CD14-positive monocyte (primary cell): ENCODE measurements at regions not wholly inside any gene's neighbourhood (a gene's known extent, or its start where the extent isn't known, plus 50 kb on each side); places are given as distances from the start of the nearest gene placed in this dataset.
A peak's percentile ranks its signal among the peaks of the same experiment; 100 is the strongest.

Experiments used
- DNase-seq, 3 donors: peaks; one replicate each; pipeline ENCODE4 v3.0.0-alpha.2; 2011 to 2022
- H2AFZ ChIP-seq: 2 replicates; pipeline ENCODE4 v1.6.0; 2012; ENCODE audit warnings: mild to moderate bottlenecking, low read depth, low read length, inconsistent platforms; ENCODE audit not compliant: insufficient read depth, poor library complexity, severe bottlenecking
- H3K27ac ChIP-seq, 2 donors: 1 replicate in 1 of 2; 2 replicates in 1 of 2; pipeline ENCODE4 v1.5.1; 2012 to 2013; ENCODE audit warnings: low read length in 2 of 2, control low read depth in 1 of 2, inconsistent platforms in 1 of 2, low read depth in 1 of 2, mild to moderate bottlenecking in 1 of 2
- H3K27me3 ChIP-seq, 2 donors: one replicate each; pipeline versions ENCODE4 v1.6.0 to v1.6.1; 2011 to 2013; ENCODE audit warnings: low read length in 2 of 2; ENCODE audit not compliant: control insufficient read depth in 2 of 2, insufficient read depth in 2 of 2
- H3K36me3 ChIP-seq, 2 donors: replicated peaks in 1 of 2; 1 replicate in 1 of 2; 2 replicates in 1 of 2; pipeline versions ENCODE4 v1.5.1 to v1.6.1; 2012 to 2013; ENCODE audit warnings: low read length in 2 of 2, control low read depth in 1 of 2, inconsistent platforms in 1 of 2, mild to moderate bottlenecking in 1 of 2; ENCODE audit not compliant: insufficient read depth in 2 of 2, control insufficient read depth in 1 of 2
- H3K4me1 ChIP-seq, 2 donors: 1 replicate in 1 of 2; 2 replicates in 1 of 2; pipeline versions ENCODE4 v1.5.1 to v1.6.1; 2012 to 2013; ENCODE audit warnings: low read length in 2 of 2, control low read depth in 1 of 2, inconsistent platforms in 1 of 2, mild to moderate bottlenecking in 1 of 2, moderate library complexity in 1 of 2; ENCODE audit not compliant: insufficient read depth in 2 of 2, control insufficient read depth in 1 of 2
- H3K4me2 ChIP-seq: replicated peaks from 2 replicates; pipeline ENCODE3; 2012; ENCODE audit warnings: low read length, moderate library complexity, mild to moderate bottlenecking; ENCODE audit not compliant: poor library complexity, severe bottlenecking; ENCODE audit errors: extremely low read depth
- H3K4me3 ChIP-seq, 3 experiments: fragments of 200-600 bp in 1 of 3; sonication (generic) in 1 of 3; replicated peaks in 1 of 3; 1 replicate in 2 of 3; 2 replicates in 1 of 3; pipeline ENCODE4 v1.5.1; 2011 to 2013; ENCODE audit warnings: low read length in 3 of 3, mild to moderate bottlenecking in 3 of 3, control low read depth in 2 of 3, low read depth in 2 of 3, inconsistent platforms in 1 of 3, moderate library complexity in 1 of 3
- H3K79me2 ChIP-seq: 2 replicates; pipeline ENCODE4 v1.6.0; 2012; ENCODE audit warnings: mild to moderate bottlenecking, control low read depth, inconsistent platforms, low read length, moderate library complexity; ENCODE audit not compliant: insufficient read depth
- H3K9ac ChIP-seq: 2 replicates; pipeline ENCODE4 v1.6.0; 2017; ENCODE audit warnings: low read length, mild to moderate bottlenecking; ENCODE audit not compliant: insufficient read depth, poor library complexity, severe bottlenecking
- H3K9me3 ChIP-seq, 2 donors: replicated peaks in 1 of 2; 1 replicate in 1 of 2; 2 replicates in 1 of 2; pipeline versions ENCODE4 v1.5.1 to v1.6.1; 2012 to 2013; ENCODE audit warnings: low read length in 2 of 2, control low read depth in 1 of 2; ENCODE audit not compliant: control insufficient read depth in 1 of 2, insufficient read depth in 1 of 2
- H4K20me1 ChIP-seq: 2 replicates; pipeline ENCODE4 v1.6.0; 2012; ENCODE audit warnings: mild to moderate bottlenecking, low read length, control low read depth, moderate library complexity; ENCODE audit not compliant: insufficient read depth
- H3K27ac Mint-ChIP-seq, 7 donors: one replicate each; pipeline ENCODE4 v1.8.0; 2020; ENCODE audit warnings: mild to moderate bottlenecking in 7 of 7, mixed read lengths in 7 of 7, moderate library complexity in 6 of 7, inconsistent platforms in 2 of 7
- H3K27me3 Mint-ChIP-seq, 3 donors: one replicate each; pipeline ENCODE4 v1.8.0; 2021 to 2022; ENCODE audit warnings: low read depth in 3 of 3, mild to moderate bottlenecking in 3 of 3, mixed read lengths in 3 of 3, moderate library complexity in 3 of 3, inconsistent platforms in 1 of 3
- H3K36me3 Mint-ChIP-seq, 2 donors: one replicate each; pipeline ENCODE4 v1.8.0; 2020; ENCODE audit warnings: mixed read lengths in 2 of 2, inconsistent platforms in 1 of 2, mild to moderate bottlenecking in 1 of 2
- H3K4me1 Mint-ChIP-seq: one replicate; pipeline ENCODE4 v1.8.0; 2020; ENCODE audit warnings: mild to moderate bottlenecking, mixed read lengths
- H3K4me3 Mint-ChIP-seq, 2 donors: one replicate each; pipeline ENCODE4 v1.8.0; 2020; ENCODE audit warnings: mild to moderate bottlenecking in 2 of 2, mixed read lengths in 2 of 2, moderate library complexity in 1 of 2
- H3K9me3 Mint-ChIP-seq, 7 donors: one replicate each; pipeline ENCODE4 v1.8.0; 2020 to 2022; ENCODE audit warnings: mixed read lengths in 7 of 7, mild to moderate bottlenecking in 6 of 7, moderate library complexity in 6 of 7, inconsistent platforms in 2 of 7
- WGBS: methylation state at CpG from one replicate; pipeline ENCODE4 v1.1.5; 2013; ENCODE audit warnings: missing lambda C conversion rate; ENCODE audit not compliant: insufficient coverage; 5-methylcytosine and 5-hydroxymethylcytosine counted together
- intact Hi-C, 2 donors: fragments of 100-400 bp; cut with micrococcal nuclease; formaldehyde crosslinking; loops; one replicate each; pipeline versions ENCODE4 v1.15.0 to v1.15.1; 2023
- TF ChIP-seq, protein P1 (sequence below): fragments of 200-600 bp; IDR thresholded peaks from one replicate; pipeline ENCODE4 v1.8.0; 2022; ENCODE audit warnings: antibody characterized with exemption, mild to moderate bottlenecking

GRCh38 chr13:50699874-50700663 lies 143.4 kb downstream of the DLEU7 start:
- H3K27me3 ChIP-seq: no peaks in the 10 kb centered on the region
- H3K36me3 Mint-ChIP-seq: no peaks in the 10 kb centered on the region
- H4K20me1 ChIP-seq: no peaks in the 10 kb centered on the region
- no peak overlapping the region for H3K4me3 ChIP-seq
- H3K4me1 ChIP-seq: no peaks in the 10 kb centered on the region
- H3K4me3 Mint-ChIP-seq: no peak overlapping the region
- 100% methylated on average over 1 of the region's 4 CpGs for WGBS
- H3K27me3 Mint-ChIP-seq: no peaks in the 10 kb centered on the region
- TF ChIP-seq, protein P1, sequence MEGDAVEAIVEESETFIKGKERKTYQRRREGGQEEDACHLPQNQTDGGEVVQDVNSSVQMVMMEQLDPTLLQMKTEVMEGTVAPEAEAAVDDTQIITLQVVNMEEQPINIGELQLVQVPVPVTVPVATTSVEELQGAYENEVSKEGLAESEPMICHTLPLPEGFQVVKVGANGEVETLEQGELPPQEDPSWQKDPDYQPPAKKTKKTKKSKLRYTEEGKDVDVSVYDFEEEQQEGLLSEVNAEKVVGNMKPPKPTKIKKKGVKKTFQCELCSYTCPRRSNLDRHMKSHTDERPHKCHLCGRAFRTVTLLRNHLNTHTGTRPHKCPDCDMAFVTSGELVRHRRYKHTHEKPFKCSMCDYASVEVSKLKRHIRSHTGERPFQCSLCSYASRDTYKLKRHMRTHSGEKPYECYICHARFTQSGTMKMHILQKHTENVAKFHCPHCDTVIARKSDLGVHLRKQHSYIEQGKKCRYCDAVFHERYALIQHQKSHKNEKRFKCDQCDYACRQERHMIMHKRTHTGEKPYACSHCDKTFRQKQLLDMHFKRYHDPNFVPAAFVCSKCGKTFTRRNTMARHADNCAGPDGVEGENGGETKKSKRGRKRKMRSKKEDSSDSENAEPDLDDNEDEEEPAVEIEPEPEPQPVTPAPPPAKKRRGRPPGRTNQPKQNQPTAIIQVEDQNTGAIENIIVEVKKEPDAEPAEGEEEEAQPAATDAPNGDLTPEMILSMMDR: no peak
- no peak overlapping the region for H3K27ac Mint-ChIP-seq
- H3K27ac ChIP-seq: no peak overlapping the region
- peaks cover 0 to 4% of the 10 kb centered on the region in 2 donors for H3K9me3 ChIP-seq
- H3K4me2 ChIP-seq: no peak overlapping the region
- H3K79me2 ChIP-seq: no peaks in the 10 kb centered on the region
- H3K9me3 Mint-ChIP-seq: peaks cover 0 to 9% (median 4%) of the 10 kb centered on the region in 7 donors
- H3K4me1 Mint-ChIP-seq: no peaks in the 10 kb centered on the region
- peak overlapping the region; percentile 38 for H2AFZ ChIP-seq
- H3K36me3 ChIP-seq: no peaks in the 10 kb centered on the region
- no peak overlapping the region for H3K9ac ChIP-seq
- DNase-seq: no peak
- intact Hi-C loops: no loop called here

- Mint-ChIP-seq H3K9me3 (peaks cover 0 to 8% (median 4%) of the 10 kb centered on the region in 7 donors), H3K4me1 (no peaks in the 10 kb centered on the region), H3K36me3 (no peaks in the 10 kb centered on the region), H3K27ac (no peak overlapping the region), H3K4me3 (no peak overlapping the region), H3K27me3 (no peaks in the 10 kb centered on the region)
- Histone ChIP-seq H3K36me3 (no peaks in the 10 kb centered on the region), H3K27ac (no peak overlapping the region), H3K4me2 (no peak overlapping the region), H4K20me1 (no peaks in the 10 kb centered on the region), H3K27me3 (no peaks in the 10 kb centered on the region), H3K9me3 (peaks cover 0 to 4% of the 10 kb centered on the region in 2 donors), H3K9ac (no peak overlapping the region), H3K4me3 (no peak overlapping the region), H2AFZ (peak overlapping the region; percentile 38), H3K79me2 (no peaks in the 10 kb centered on the region), H3K4me1 (no peaks in the 10 kb centered on the region)
- no CpG with 5 or more reads among the region's 1 CpG for WGBS
- DNase-seq: no peak
- intact Hi-C loops: no loop called here
- TF ChIP-seq, protein P1: no peak
Observed at GRCh38 chr13:50700664-50701305, 142.7 kb downstream of the DLEU7 start.
